GM23338 (cell line): ENCODE measurements at regions not wholly inside any gene's neighbourhood (a gene's known extent, or its start where the extent isn't known, plus 50 kb on each side); places are given as distances from the start of the nearest gene placed in this dataset.
A peak's percentile ranks its signal among the peaks of the same experiment; 100 is the strongest.

Experiments used
- ATAC-seq: fragments of 200-7000 bp; cut with Tn5 transposase; 3 replicates; pipeline ENCODE4 v1.9.1; 2020
- DNase-seq: peaks from one replicate; pipeline ENCODE4 v3.0.0-alpha.2; 2015; ENCODE audit warnings: low spot score
- H2AFZ ChIP-seq: fragments of 200-600 bp; sonication (generic); 2 replicates; pipeline ENCODE4 v1.8.0; 2016; ENCODE audit warnings: antibody characterized with exemption, mild to moderate bottlenecking, moderate library complexity
- H3F3A ChIP-seq: fragments of 200-600 bp; sonication (generic); replicated peaks from 2 replicates; pipeline ENCODE4 v1.8.0; 2017; ENCODE audit warnings: antibody characterized with exemption, mixed run types, low read depth
- H3K27ac ChIP-seq: fragments of 200-600 bp; sonication (generic); 2 replicates; pipeline ENCODE4 v1.6.1; 2016; ENCODE audit warnings: low read depth
- H3K27me3 ChIP-seq: fragments of 200-600 bp; sonication (generic); 2 replicates; pipeline ENCODE4 v1.8.0; 2016; ENCODE audit warnings: mild to moderate bottlenecking, mixed run types, moderate library complexity; ENCODE audit not compliant: insufficient read depth
- H3K36me3 ChIP-seq: fragments of 200-600 bp; sonication (generic); 2 replicates; pipeline ENCODE4 v1.8.0; 2016; ENCODE audit warnings: mild to moderate bottlenecking; ENCODE audit not compliant: insufficient read depth
- H3K4me1 ChIP-seq: fragments of 200-600 bp; sonication (generic); 2 replicates; pipeline ENCODE4 v1.8.0; 2016; ENCODE audit warnings: mild to moderate bottlenecking, moderate library complexity; ENCODE audit not compliant: insufficient read depth
- H3K4me2 ChIP-seq: fragments of 200-600 bp; sonication (generic); 2 replicates; pipeline ENCODE4 v1.7.1; 2017; ENCODE audit warnings: mixed run types
- H3K4me3 ChIP-seq: fragments of 200-600 bp; sonication (generic); 2 replicates; pipeline ENCODE4 v1.6.1; 2016; ENCODE audit warnings: mixed run types
- H3K79me2 ChIP-seq: fragments of 200-600 bp; sonication (generic); replicated peaks from 2 replicates; pipeline ENCODE4 v1.8.0; 2017; ENCODE audit warnings: mild to moderate bottlenecking; ENCODE audit not compliant: insufficient read depth
- H3K9me2 ChIP-seq: fragments of 200-600 bp; sonication (generic); 2 replicates; pipeline ENCODE4 v1.8.0; 2017; ENCODE audit not compliant: insufficient read depth
- H4K20me1 ChIP-seq: fragments of 200-600 bp; sonication (generic); replicated peaks from 2 replicates; pipeline ENCODE4 v1.8.0; 2017; ENCODE audit warnings: mild to moderate bottlenecking; ENCODE audit not compliant: insufficient read depth
- H3K27ac Mint-ChIP-seq: 2 replicates; pipeline ENCODE4 v1.8.0; 2020; ENCODE audit warnings: inconsistent platforms, mild to moderate bottlenecking, moderate library complexity, mixed read lengths
- H3K27me3 Mint-ChIP-seq: 3 replicates; pipeline ENCODE4 v1.8.0; 2022; ENCODE audit warnings: low read depth, mild to moderate bottlenecking, moderate library complexity, mixed read lengths, inconsistent platforms; ENCODE audit not compliant: insufficient read depth, poor library complexity
- H3K36me3 Mint-ChIP-seq: 3 replicates; pipeline ENCODE4 v1.8.0; 2021; ENCODE audit warnings: low read depth, mild to moderate bottlenecking, inconsistent platforms, moderate library complexity, mixed read lengths
- H3K4me1 Mint-ChIP-seq: 3 replicates; pipeline ENCODE4 v1.8.0; 2020; ENCODE audit warnings: mild to moderate bottlenecking, inconsistent platforms, mixed read lengths
- H3K4me3 Mint-ChIP-seq: 3 replicates; pipeline ENCODE4 v1.8.0; 2021; ENCODE audit warnings: moderate library complexity, mild to moderate bottlenecking, inconsistent platforms, mixed read lengths
- H3K9me3 Mint-ChIP-seq: 3 replicates; pipeline ENCODE4 v1.8.0; 2020; ENCODE audit warnings: moderate library complexity, mild to moderate bottlenecking, inconsistent platforms, mixed read lengths
- CREB1 ChIP-seq: fragments of 250-450 bp; sonication (Bioruptor Pico); IDR thresholded peaks from 2 replicates; pipeline ENCODE4 v1.5.0; 2020; ENCODE audit warnings: low read depth, mild to moderate bottlenecking, moderate library complexity
- EZH2phosphoT487 ChIP-seq: fragments of 200-600 bp; sonication (generic); IDR thresholded peaks from one replicate; pipeline ENCODE4 v1.8.1; 2018; ENCODE audit warnings: antibody characterized with exemption; ENCODE audit not compliant: unreplicated experiment
- NANOG ChIP-seq: IDR thresholded peaks from 2 replicates; pipeline ENCODE4 v1.6.1; 2016; ENCODE audit warnings: antibody characterized with exemption, borderline replicate concordance
- POLR2AphosphoS5 ChIP-seq: IDR thresholded peaks from 2 replicates; pipeline ENCODE4 v1.6.1; 2016; ENCODE audit warnings: antibody characterized with exemption, low read depth
- STAT1 ChIP-seq: IDR thresholded peaks from one replicate; pipeline ENCODE4 v1.6.1; 2016; ENCODE audit warnings: antibody characterized with exemption; ENCODE audit not compliant: unreplicated experiment
- ZNF114 ChIP-seq: fragments of 250-450 bp; sonication (Bioruptor Pico); IDR thresholded peaks from 2 replicates; pipeline ENCODE4 v1.5.0; 2020; ENCODE audit warnings: mild to moderate bottlenecking, moderate library complexity
- ZNF331 ChIP-seq: fragments of 250-450 bp; sonication (Bioruptor Pico); IDR thresholded peaks from 2 replicates; pipeline ENCODE4 v1.5.0; 2020; ENCODE audit warnings: low read depth, mild to moderate bottlenecking, moderate library complexity
- TF ChIP-seq, protein P1 (sequence below): IDR thresholded peaks from one replicate; pipeline ENCODE4 v1.6.1; 2018; ENCODE audit warnings: antibody characterized with exemption; ENCODE audit not compliant: unreplicated experiment
- TF ChIP-seq, protein P2 (sequence below): fragments of 250-450 bp; sonication (Bioruptor Pico); IDR thresholded peaks from 2 replicates; pipeline ENCODE4 v1.5.0; 2020; ENCODE audit warnings: mild to moderate bottlenecking, moderate library complexity
- TF ChIP-seq, protein P3 (sequence below): IDR thresholded peaks from 2 replicates; pipeline ENCODE4 v1.6.1; 2016; ENCODE audit warnings: antibody characterized with exemption

DNA sequence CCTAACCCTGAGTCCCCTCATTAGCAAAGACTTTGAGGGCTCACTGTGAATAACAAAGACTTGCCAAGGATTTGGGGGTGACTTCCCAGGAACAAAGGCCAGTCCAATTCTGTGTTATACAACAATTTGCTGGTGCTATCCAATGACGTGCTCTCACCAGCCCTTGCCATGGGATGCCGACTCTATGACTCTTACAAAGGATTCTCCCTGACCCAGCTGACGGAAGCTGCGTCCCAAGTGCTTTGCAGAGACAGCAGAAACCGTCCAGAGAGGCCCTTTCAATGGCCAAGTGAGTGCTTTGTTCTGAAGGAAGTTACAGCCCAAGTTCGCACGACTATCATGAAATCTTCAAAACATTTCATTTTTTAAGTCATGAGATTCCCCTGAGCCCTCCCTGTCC is 345.3 kb upstream of the TNRC6C start:
- no peaks in the 10 kb centered on the region for H3K9me2 ChIP-seq
- peaks cover 20% of the 10 kb centered on the region for H3K27me3 Mint-ChIP-seq
- DNase-seq: no peak
- no peak overlapping the region for H3K27ac Mint-ChIP-seq
- no peaks in the 10 kb centered on the region for H3K27me3 ChIP-seq
- no peak overlapping the region for H3K4me2 ChIP-seq
- H3K4me1 Mint-ChIP-seq: peaks cover 21% of the 10 kb centered on the region
- peaks cover 12% of the 10 kb centered on the region for H3K4me1 ChIP-seq
- no peak for ATAC-seq
- H3K9me3 Mint-ChIP-seq: peaks cover 4% of the 10 kb centered on the region; the same call in 1 of the 3 replicates
- no peak overlapping the region for H3K4me3 ChIP-seq
- H3K79me2 ChIP-seq: no peaks in the 10 kb centered on the region
- TF ChIP-seq ZNF114 (CRISPR knock-in tag) (no peak), NANOG (no peak), CREB1 (CRISPR knock-in tag) (no peak), EZH2phosphoT487 (no peak), ZNF331 (CRISPR knock-in tag) (no peak), POLR2AphosphoS5 (no peak), STAT1 (no peak)
- TF ChIP-seq, protein P1, sequence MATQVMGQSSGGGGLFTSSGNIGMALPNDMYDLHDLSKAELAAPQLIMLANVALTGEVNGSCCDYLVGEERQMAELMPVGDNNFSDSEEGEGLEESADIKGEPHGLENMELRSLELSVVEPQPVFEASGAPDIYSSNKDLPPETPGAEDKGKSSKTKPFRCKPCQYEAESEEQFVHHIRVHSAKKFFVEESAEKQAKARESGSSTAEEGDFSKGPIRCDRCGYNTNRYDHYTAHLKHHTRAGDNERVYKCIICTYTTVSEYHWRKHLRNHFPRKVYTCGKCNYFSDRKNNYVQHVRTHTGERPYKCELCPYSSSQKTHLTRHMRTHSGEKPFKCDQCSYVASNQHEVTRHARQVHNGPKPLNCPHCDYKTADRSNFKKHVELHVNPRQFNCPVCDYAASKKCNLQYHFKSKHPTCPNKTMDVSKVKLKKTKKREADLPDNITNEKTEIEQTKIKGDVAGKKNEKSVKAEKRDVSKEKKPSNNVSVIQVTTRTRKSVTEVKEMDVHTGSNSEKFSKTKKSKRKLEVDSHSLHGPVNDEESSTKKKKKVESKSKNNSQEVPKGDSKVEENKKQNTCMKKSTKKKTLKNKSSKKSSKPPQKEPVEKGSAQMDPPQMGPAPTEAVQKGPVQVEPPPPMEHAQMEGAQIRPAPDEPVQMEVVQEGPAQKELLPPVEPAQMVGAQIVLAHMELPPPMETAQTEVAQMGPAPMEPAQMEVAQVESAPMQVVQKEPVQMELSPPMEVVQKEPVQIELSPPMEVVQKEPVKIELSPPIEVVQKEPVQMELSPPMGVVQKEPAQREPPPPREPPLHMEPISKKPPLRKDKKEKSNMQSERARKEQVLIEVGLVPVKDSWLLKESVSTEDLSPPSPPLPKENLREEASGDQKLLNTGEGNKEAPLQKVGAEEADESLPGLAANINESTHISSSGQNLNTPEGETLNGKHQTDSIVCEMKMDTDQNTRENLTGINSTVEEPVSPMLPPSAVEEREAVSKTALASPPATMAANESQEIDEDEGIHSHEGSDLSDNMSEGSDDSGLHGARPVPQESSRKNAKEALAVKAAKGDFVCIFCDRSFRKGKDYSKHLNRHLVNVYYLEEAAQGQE: no peak
- TF ChIP-seq, protein P2, sequence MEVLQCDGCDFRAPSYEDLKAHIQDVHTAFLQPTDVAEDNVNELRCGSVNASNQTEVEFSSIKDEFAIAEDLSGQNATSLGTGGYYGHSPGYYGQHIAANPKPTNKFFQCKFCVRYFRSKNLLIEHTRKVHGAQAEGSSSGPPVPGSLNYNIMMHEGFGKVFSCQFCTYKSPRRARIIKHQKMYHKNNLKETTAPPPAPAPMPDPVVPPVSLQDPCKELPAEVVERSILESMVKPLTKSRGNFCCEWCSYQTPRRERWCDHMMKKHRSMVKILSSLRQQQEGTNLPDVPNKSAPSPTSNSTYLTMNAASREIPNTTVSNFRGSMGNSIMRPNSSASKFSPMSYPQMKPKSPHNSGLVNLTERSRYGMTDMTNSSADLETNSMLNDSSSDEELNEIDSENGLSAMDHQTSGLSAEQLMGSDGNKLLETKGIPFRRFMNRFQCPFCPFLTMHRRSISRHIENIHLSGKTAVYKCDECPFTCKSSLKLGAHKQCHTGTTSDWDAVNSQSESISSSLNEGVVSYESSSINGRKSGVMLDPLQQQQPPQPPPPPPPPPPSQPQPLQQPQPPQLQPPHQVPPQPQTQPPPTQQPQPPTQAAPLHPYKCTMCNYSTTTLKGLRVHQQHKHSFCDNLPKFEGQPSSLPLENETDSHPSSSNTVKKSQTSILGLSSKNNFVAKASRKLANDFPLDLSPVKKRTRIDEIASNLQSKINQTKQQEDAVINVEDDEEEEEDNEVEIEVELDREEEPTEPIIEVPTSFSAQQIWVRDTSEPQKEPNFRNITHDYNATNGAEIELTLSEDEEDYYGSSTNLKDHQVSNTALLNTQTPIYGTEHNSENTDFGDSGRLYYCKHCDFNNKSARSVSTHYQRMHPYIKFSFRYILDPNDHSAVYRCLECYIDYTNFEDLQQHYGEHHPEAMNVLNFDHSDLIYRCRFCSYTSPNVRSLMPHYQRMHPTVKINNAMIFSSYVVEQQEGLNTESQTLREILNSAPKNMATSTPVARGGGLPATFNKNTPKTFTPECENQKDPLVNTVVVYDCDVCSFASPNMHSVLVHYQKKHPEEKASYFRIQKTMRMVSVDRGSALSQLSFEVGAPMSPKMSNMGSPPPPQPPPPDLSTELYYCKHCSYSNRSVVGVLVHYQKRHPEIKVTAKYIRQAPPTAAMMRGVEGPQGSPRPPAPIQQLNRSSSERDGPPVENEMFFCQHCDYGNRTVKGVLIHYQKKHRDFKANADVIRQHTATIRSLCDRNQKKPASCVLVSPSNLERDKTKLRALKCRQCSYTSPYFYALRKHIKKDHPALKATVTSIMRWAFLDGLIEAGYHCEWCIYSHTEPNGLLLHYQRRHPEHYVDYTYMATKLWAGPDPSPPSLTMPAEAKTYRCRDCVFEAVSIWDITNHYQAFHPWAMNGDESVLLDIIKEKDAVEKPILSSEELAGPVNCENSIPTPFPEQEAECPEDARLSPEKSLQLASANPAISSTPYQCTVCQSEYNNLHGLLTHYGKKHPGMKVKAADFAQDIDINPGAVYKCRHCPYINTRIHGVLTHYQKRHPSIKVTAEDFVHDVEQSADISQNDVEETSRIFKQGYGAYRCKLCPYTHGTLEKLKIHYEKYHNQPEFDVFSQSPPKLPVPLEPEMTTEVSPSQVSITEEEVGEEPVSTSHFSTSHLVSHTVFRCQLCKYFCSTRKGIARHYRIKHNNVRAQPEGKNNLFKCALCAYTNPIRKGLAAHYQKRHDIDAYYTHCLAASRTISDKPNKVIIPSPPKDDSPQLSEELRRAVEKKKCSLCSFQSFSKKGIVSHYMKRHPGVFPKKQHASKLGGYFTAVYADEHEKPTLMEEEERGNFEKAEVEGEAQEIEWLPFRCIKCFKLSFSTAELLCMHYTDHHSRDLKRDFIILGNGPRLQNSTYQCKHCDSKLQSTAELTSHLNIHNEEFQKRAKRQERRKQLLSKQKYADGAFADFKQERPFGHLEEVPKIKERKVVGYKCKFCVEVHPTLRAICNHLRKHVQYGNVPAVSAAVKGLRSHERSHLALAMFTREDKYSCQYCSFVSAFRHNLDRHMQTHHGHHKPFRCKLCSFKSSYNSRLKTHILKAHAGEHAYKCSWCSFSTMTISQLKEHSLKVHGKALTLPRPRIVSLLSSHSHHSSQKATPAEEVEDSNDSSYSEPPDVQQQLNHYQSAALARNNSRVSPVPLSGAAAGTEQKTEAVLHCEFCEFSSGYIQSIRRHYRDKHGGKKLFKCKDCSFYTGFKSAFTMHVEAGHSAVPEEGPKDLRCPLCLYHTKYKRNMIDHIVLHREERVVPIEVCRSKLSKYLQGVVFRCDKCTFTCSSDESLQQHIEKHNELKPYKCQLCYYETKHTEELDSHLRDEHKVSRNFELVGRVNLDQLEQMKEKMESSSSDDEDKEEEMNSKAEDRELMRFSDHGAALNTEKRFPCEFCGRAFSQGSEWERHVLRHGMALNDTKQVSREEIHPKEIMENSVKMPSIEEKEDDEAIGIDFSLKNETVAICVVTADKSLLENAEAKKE (CRISPR knock-in tag): no peak
- TF ChIP-seq, protein P3, sequence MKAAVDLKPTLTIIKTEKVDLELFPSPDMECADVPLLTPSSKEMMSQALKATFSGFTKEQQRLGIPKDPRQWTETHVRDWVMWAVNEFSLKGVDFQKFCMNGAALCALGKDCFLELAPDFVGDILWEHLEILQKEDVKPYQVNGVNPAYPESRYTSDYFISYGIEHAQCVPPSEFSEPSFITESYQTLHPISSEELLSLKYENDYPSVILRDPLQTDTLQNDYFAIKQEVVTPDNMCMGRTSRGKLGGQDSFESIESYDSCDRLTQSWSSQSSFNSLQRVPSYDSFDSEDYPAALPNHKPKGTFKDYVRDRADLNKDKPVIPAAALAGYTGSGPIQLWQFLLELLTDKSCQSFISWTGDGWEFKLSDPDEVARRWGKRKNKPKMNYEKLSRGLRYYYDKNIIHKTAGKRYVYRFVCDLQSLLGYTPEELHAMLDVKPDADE: no peak
- H3F3A ChIP-seq: no peaks in the 10 kb centered on the region
- no peak overlapping the region for H3K27ac ChIP-seq
- no peaks in the 10 kb centered on the region for H3K36me3 ChIP-seq
- no peaks in the 10 kb centered on the region; the same call in 2 of the 3 replicates for H3K36me3 Mint-ChIP-seq
- 0 out of 2 replicates have a peak overlapping the region, but pooled peaks have one; percentile 63 for H2AFZ ChIP-seq
- no peak overlapping the region for H3K4me3 Mint-ChIP-seq
- no peaks in the 10 kb centered on the region for H4K20me1 ChIP-seq
